Activated T-cell treated with anti-CD3 and anti-CD28 coated beads, Interleukin-2, amount 50 U/mL, for 24 hours (primary cell): ENCODE measurements at regions not wholly inside any gene's neighbourhood (a gene's known extent, or its start where the extent isn't known, plus 50 kb on each side); places are given as distances from the start of the nearest gene placed in this dataset.

Source experiments
- DNase-seq: peaks from one replicate; pipeline ENCODE4 v3.0.0-alpha.2; 2020
- H3K27ac Mint-ChIP-seq: 2 replicates; pipeline ENCODE4 v1.8.0; 2020; ENCODE audit warnings: mild to moderate bottlenecking, mixed read lengths
- H3K27me3 Mint-ChIP-seq: 2 replicates; pipeline ENCODE4 v1.8.0; 2020; ENCODE audit warnings: mixed read lengths
- H3K36me3 Mint-ChIP-seq: 2 replicates; pipeline ENCODE4 v1.8.0; 2020; ENCODE audit warnings: low read depth, mixed read lengths
- H3K4me1 Mint-ChIP-seq: 2 replicates; pipeline ENCODE4 v1.8.0; 2020; ENCODE audit warnings: low read depth, mixed read lengths
- H3K4me3 Mint-ChIP-seq: 2 replicates; pipeline ENCODE4 v1.8.0; 2020; ENCODE audit warnings: mild to moderate bottlenecking, moderate library complexity, mixed read lengths
- H3K9me3 Mint-ChIP-seq: 2 replicates; pipeline ENCODE4 v1.8.0; 2020; ENCODE audit warnings: mixed read lengths

DNA sequence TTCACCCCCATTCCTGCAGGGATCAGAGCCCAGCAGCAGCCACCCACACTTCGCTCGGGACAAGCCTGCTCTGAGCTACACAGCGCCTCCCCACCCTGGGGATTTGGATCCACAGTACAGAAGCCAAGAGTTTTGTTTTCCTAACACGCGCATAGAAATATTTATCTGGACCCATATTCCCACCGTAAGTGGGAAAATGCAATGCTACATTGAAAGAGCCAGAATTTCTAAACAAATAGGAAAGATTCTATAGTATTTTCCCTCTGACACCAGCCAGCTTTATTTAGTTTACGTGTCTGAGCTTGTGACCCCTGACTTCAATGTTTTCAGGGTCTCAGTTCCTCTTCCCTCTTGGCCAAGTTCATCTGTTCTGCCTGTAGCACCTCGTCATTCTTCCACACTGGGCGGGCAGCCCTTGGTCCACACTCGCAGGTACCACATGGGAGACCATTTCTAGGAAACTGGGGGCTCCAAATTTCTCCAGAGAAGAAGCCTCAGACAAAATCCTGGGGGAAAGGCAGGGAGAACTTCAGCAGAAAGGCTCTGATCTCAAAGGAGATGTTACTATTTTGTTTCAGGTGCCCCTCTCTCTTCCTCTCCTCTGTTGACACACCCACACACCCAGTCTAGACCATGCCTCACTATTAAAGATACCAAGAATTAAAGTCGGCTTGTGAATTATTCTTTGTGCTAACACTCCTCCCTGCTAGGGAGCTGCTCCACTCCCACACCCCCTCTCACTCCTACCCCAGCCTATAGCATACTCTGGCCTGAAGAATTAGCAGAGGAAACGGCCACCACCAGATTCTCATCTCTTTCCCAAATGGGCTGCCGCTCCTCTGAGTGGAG lies 116.0 kb upstream of the PCGF5 start:
- no peak for DNase-seq
- Mint-ChIP-seq H3K27me3 (no peaks in the 10 kb centered on the region), H3K4me1 (peaks cover 2% of the 10 kb centered on the region), H3K36me3 (no peaks in the 10 kb centered on the region), H3K27ac (no peak overlapping the region), H3K9me3 (no peaks in the 10 kb centered on the region), H3K4me3 (no peak overlapping the region)

DNA sequence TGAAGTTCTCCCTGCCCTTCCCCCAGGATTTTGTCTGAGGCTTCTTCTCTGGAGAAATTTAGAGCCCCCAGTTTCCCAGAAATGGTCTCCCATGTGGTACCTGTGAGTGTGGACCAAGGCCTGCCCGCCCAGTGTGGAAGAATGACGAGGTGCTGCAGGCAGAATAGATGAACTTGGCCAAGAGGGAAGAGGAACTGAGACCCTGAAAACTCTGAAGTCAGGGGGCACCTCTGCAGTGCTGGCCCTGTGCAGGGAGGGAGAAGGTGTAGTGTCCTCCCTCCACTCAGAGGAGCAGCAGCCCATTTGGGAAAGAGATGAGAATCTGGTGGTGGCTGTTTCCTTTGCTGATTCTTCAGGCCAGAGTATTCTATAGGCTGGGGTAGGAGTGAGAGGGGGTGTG lies 115.2 kb upstream of the PCGF5 start:
- DNase-seq = no peak
- Mint-ChIP-seq H3K27ac (no peak overlapping the region), H3K4me1 (peaks cover 2% of the 10 kb centered on the region), H3K4me3 (no peak overlapping the region), H3K27me3 (no peaks in the 10 kb centered on the region), H3K36me3 (no peaks in the 10 kb centered on the region), H3K9me3 (no peaks in the 10 kb centered on the region)

DNA sequence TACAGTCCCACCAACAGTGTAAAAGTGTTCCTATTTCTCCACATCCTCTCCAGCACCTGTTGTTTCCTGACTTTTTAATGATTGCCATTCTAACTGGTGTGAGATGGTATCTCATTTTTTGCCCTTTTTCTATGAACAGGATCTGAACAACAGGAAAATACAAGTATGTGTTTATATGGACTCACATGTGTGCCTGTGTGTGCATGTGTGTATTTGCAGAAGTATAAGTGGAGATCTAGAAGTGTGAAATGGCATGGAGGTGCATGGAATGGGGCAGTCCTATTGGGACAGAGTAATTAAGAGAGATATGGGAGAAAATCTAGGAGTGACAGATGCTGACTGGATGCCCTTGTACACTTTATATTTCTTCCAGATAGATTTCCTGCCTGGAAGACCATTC lies 111.6 kb upstream of the PCGF5 start:
- no peak overlapping the region for H3K4me3 Mint-ChIP-seq

DNA sequence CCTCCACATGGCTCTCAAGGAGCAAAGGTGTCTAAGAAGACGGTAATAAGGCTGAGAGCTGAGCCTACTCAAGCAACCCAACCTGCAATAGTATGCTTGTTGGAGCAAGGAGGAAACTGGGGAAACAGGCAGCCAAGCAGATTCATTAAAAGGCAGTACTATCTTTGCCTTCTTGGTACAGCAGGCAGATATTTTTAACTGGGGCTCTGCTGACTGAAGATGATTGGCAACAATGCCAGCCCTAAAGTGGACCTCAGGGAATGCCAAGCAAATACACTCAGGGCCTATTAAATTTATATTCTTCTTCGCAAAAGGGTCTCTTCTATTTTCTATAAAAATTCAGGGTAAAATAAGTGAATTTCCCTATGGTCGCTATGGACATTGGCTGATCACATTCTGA lies 109.4 kb upstream of the PCGF5 start:
- Mint-ChIP-seq H3K4me3 (no peak overlapping the region), H3K9me3 (no peaks in the 10 kb centered on the region), H3K27ac (no peak overlapping the region), H3K4me1 (no peaks in the 10 kb centered on the region), H3K36me3 (no peaks in the 10 kb centered on the region), H3K27me3 (no peaks in the 10 kb centered on the region)
- no peak for DNase-seq

More for the DNA sequence above, 111.6 kb upstream of the PCGF5 start:
- DNase-seq = no peak
- Mint-ChIP-seq H3K36me3 (no peaks in the 10 kb centered on the region), H3K9me3 (no peaks in the 10 kb centered on the region), H3K4me1 (peaks cover 2% of the 10 kb centered on the region), H3K27ac (no peak overlapping the region), H3K27me3 (no peaks in the 10 kb centered on the region)

DNA sequence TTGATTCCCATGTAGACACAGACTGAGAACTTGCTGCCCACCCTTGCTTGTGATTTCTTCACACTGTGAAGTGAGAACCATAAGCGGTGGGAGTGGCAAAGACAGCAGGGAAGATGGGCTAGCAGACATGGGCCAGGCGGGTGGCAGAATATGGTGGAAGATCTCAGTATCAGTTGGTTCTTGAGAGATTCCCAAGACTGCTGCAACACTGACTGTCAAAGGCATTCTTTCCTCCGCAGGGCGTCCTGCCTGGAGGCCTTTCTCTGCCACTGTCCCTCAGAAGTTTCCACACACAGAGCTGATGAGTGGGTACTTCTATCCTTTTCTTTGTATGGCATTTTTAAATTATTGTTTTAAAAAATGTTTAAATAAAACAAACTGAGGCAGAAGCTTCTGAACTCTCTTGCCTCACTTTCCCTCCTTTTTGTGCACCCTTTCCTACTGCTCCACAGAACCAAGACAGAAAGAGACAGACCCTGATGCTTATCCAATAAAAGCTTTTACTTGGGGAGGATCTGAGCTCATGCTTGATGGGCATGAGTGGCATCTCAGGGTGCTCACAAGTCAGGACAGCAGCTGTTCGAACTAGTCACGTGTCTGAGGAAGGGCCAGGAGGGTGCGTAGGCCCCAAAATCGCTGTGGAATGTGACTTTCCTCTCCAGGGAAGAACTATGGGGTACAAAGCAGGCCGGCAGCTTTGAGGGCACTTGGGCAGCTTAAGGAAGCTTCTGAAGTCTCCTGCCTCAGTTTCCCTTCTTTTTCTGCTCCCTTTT lies 104.7 kb upstream of the PCGF5 start:
- peaks cover 5% of the 10 kb centered on the region for H3K4me1 Mint-ChIP-seq
- H3K36me3 Mint-ChIP-seq = no peaks in the 10 kb centered on the region
- H3K27me3 Mint-ChIP-seq = no peaks in the 10 kb centered on the region
- no peaks in the 10 kb centered on the region for H3K9me3 Mint-ChIP-seq
- H3K4me3 Mint-ChIP-seq = no peak overlapping the region
- no peak overlapping the region for H3K27ac Mint-ChIP-seq
- no peak for DNase-seq

DNA sequence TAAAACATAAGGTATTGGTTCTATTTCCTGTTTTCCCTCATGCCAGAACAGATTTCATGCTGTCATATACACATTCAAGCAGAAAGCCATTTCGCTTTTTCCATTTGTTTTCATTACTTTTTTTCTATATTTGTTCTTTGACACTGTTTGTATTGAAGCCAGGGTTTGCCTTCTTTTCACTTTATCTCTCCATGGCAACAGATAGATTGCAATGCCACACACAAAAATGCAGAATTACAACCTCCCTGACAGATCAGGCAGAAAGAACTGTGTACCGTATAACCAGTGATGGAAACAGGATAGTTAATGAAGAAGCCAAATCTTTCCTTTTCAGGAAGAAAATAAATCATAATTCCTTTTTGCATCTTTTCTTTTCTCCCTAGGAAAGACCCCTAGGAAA lies 103.0 kb upstream of the PCGF5 start:
- no peaks in the 10 kb centered on the region for H3K9me3 Mint-ChIP-seq
- no peak overlapping the region for H3K27ac Mint-ChIP-seq
- no peak for DNase-seq
- H3K27me3 Mint-ChIP-seq = no peaks in the 10 kb centered on the region
- no peak overlapping the region for H3K4me3 Mint-ChIP-seq
- peaks cover 8% of the 10 kb centered on the region for H3K4me1 Mint-ChIP-seq
- no peaks in the 10 kb centered on the region for H3K36me3 Mint-ChIP-seq

DNA sequence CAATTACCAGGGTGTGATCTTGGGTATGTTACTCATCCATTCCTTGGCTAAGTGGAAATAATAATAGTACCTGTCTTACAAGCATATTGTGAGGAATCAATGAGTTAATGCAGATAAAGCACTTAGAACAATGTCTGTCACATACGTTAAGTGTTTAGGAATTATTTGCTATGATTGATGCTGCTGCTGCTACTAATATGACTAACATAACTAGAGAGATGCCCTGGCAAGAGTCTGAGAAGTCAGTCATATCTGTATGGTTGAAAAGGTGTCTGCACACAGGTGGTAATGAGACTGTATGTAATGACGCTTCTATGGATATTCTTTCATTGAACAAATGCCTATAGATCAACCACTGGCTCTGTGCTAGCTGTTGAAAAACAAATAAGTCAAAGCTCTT lies 100.1 kb upstream of the PCGF5 start:
- no peaks in the 10 kb centered on the region for H3K9me3 Mint-ChIP-seq
- no peaks in the 10 kb centered on the region for H3K36me3 Mint-ChIP-seq
- H3K4me3 Mint-ChIP-seq = no peak overlapping the region
- H3K4me1 Mint-ChIP-seq = peaks cover 8% of the 10 kb centered on the region
- DNase-seq = no peak
- H3K27me3 Mint-ChIP-seq = no peaks in the 10 kb centered on the region
- no peak overlapping the region for H3K27ac Mint-ChIP-seq

DNA sequence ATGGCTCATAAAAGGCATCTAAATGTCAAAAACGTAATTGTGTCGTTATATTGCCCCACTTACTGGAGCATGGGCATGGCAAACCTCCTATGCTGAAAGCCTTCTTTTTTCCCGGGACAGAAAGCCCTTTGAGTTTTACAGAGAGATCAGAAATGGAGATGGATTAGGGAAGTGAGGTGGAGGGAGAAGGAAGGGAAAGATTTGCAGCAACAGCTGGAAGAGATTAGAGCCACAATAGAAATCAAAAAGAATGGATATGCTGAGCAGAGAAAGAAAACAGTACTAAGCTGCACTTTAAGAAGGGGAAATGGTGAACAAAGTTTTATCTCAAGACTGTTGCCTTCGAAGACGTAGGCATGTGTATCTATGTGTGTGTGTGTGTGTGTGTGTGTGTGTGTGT lies 97.2 kb upstream of the PCGF5 start:
- H3K36me3 Mint-ChIP-seq = no peaks in the 10 kb centered on the region
- H3K4me3 Mint-ChIP-seq = no peak overlapping the region
- no peak for DNase-seq
- H3K27me3 Mint-ChIP-seq = no peaks in the 10 kb centered on the region
- H3K27ac Mint-ChIP-seq = no peak overlapping the region
- no peaks in the 10 kb centered on the region for H3K9me3 Mint-ChIP-seq
- H3K4me1 Mint-ChIP-seq = peaks cover 11% of the 10 kb centered on the region

DNA sequence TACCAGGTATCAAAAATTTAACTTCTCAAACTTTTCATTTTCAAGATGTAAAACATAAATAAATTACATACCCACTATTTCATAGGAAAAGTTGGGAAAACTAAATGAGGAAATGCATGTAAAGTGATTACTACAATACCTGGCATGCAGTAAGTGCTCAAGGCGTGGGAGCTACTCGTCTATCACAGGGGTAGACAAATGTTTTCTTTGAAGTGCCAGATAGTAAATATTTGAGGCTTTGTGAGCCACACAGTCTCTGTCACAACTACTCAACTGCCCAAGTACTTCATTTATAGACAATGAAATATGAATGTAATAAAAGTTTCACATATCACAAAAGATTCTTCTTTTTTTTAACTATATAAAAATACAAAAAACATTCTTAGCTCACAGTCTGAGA lies 96.4 kb upstream of the PCGF5 start:
- H3K4me1 Mint-ChIP-seq = peaks cover 11% of the 10 kb centered on the region
- no peak overlapping the region for H3K4me3 Mint-ChIP-seq
- H3K9me3 Mint-ChIP-seq = no peaks in the 10 kb centered on the region
- no peaks in the 10 kb centered on the region for H3K36me3 Mint-ChIP-seq
- DNase-seq = no peak
- no peak overlapping the region for H3K27ac Mint-ChIP-seq
- no peaks in the 10 kb centered on the region for H3K27me3 Mint-ChIP-seq

DNA sequence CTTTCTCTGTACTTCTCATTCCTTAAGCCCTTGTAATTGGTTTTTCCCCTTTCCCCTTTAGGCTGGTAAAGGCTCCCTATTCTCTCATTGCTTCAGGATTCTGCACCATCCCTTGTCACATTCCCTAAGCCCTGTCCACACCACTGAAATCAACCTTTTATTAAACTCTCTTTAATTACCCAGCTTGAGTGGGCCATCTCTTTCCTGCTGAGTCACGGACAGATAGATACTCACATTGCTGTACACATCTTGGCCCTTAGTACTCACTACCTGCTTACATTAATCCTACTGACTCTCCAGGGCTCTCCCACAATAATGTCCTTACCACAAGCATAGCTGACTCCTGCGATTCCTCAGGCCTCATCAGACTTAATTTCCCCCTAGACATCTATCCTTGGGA lies 94.0 kb upstream of the PCGF5 start:
- H3K27ac Mint-ChIP-seq = no peak overlapping the region
- no peaks in the 10 kb centered on the region for H3K36me3 Mint-ChIP-seq
- DNase-seq = no peak
- H3K4me1 Mint-ChIP-seq = peaks cover 2% of the 10 kb centered on the region
- no peaks in the 10 kb centered on the region for H3K9me3 Mint-ChIP-seq
- H3K27me3 Mint-ChIP-seq = no peaks in the 10 kb centered on the region
- H3K4me3 Mint-ChIP-seq = no peak overlapping the region

DNA sequence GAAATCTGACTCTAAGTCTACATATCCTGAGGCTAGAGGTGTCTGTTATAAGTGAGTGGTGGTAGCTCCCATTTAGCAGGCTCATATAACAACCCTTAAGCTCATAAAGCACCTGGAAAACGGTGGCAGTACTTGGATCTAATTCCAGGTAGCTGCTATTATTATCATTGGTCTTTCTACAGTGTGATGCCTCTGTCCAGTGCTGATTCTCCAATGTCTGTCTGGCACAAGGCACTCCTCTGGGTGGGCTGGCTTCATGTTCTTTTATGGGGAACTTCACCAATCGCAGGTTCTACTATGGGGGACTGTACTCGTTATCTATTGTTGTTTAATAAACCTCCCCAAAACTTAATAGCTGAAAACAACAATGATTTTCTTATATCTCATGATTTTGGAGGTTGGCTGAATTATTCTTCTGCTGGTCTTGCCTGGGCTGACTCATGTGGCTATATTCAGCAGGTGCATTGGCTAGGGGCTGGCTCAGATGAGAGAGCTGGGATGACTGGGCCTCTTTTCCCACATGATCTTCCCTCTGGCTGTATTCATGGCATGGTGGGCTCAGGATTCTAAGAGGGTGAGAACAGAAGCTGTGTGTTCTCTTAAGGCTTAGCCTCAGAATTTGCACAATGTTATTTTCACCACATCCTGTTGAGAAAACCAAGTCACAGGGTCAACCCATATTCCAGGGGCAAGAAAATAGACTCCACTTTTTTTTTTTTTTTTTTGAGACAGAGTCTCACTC lies 93.0 kb upstream of the PCGF5 start:
- Mint-ChIP-seq H3K27ac (no peak overlapping the region), H3K36me3 (no peaks in the 10 kb centered on the region), H3K4me3 (no peak overlapping the region), H3K4me1 (peaks cover 2% of the 10 kb centered on the region), H3K27me3 (no peaks in the 10 kb centered on the region), H3K9me3 (no peaks in the 10 kb centered on the region)
- no peak for DNase-seq

DNA sequence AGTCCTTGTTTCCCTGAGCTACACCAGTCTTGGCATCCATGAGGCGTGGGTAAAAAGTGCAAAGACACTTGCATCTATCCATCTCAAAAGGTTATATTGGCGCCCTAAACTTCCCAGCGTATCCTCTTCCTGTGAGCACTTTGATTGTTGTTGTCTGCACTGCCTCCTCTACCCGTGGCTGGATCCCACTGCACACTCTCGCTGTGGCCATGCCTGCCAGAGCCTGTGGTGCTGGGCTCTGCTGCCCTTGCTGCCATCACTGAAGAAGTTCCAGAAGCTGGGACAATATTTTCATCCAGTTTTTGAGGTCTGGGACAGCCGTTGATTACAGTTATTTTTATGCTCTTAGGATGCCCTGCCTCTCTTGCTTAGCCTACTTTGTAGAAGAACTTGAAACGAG lies 85.3 kb upstream of the PCGF5 start:
- H3K27me3 Mint-ChIP-seq = no peaks in the 10 kb centered on the region
- H3K4me3 Mint-ChIP-seq = no peak overlapping the region
- H3K9me3 Mint-ChIP-seq = no peaks in the 10 kb centered on the region
- no peak overlapping the region for H3K27ac Mint-ChIP-seq
- no peaks in the 10 kb centered on the region for H3K36me3 Mint-ChIP-seq
- no peak for DNase-seq
- H3K4me1 Mint-ChIP-seq = no peaks in the 10 kb centered on the region

DNA sequence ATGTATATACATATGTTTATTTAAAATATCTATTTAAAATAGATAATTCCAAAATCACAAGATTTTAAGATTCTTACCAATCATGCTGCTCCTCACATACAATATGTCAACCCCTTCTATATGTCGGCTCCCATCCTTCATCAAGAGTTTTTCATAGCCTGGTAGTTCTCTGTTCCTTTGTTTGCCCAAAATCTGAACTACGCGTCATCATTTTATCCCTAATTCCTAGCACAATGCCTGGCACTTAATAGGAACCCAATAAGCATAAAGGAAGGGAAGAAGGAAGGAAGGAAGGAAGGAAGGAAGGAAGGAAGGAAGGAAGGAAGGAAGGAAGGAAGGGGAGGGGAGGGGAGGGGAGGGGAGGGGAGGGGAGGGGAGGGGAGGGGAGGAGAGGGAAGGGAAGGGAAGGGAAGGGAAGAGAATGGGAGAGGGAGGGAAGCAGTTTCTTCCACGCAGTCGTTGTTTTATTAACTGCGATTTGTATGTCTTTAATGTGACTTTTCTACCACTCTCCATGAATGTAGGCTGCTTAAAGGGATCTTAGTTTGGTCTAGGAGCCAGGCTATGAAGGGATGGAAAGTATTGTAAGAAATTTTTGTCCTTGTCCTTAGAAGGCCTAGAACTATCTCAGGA lies 83.3 kb upstream of the PCGF5 start:
- Mint-ChIP-seq H3K27me3 (no peaks in the 10 kb centered on the region), H3K27ac (no peak overlapping the region), H3K36me3 (no peaks in the 10 kb centered on the region), H3K9me3 (no peaks in the 10 kb centered on the region), H3K4me3 (no peak overlapping the region), H3K4me1 (peaks cover 13% of the 10 kb centered on the region)
- DNase-seq = no peak

DNA sequence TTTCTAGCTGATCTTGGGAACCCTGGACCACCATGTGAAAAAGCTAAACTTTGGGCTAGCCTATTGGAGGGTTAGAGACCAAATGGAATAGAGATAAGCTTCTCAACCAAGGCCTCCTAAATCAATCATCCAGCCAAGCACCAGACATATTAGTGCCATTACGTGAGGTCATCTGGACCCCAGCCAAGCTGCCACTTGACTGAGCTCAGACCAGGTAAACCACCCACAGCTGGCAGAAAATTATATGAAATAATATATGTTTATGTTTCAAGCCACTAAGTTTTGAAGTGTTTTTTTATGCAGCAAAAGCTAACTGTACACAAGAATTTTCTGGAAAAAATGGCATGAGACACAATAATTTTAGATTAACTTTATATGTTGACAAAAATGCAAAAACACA lies 82.6 kb upstream of the PCGF5 start:
- Mint-ChIP-seq H3K27me3 (no peaks in the 10 kb centered on the region), H3K4me1 (peaks cover 13% of the 10 kb centered on the region), H3K4me3 (no peak overlapping the region), H3K9me3 (no peaks in the 10 kb centered on the region), H3K36me3 (no peaks in the 10 kb centered on the region), H3K27ac (no peak overlapping the region)
- DNase-seq = no peak
